ENCODE measurements at regions not wholly inside any gene's neighbourhood (a gene's known extent, or its start where the extent isn't known, plus 50 kb on each side); places are given as distances from the start of the nearest gene placed in this dataset.

GRCh38 chr2:15773846-15774245 is 166.5 kb upstream of the MYCN start:
- no peak for TF ChIP-seq POLR2A (IDR thresholded peaks at IDR 0.05)
- TF ChIP-seq CTCF (IDR thresholded peaks at IDR 0.05 in 4 of 5, conservative IDR thresholded peaks at IDR 0.05 in 1 of 5), result no peak
